NCI-H1694 treated with DMSO at 0.1 percent for 48 hours (cell line): ENCODE measurements at regions not wholly inside any gene's neighbourhood (a gene's known extent, or its start where the extent isn't known, plus 50 kb on each side); places are given as distances from the start of the nearest gene placed in this dataset.

ENCODE experiments used
- DNase-seq: peaks from one replicate; lab custom pipeline; 2025; lab: John Stamatoyannopoulos, UW

- no peak for DNase-seq
Observed at GRCh38 chr7:25885057-25885576, 266.9 kb upstream of the NFE2L3 start.

GRCh38 chr7:25886387-25887240 lies 265.4 kb upstream of the NFE2L3 start:
- peak; percentile 64 for DNase-seq

GRCh38 chr7:25887266-25887665 lies 264.7 kb upstream of the NFE2L3 start:
- no peak for DNase-seq

GRCh38 chr7:25887795-25888559 lies 264.0 kb upstream of the NFE2L3 start:
- no peak for DNase-seq

- DNase-seq, result no peak
Observed at GRCh38 chr7:25889765-25890164, 262.2 kb upstream of the NFE2L3 start.

GRCh38 chr7:25891591-25891990 lies 260.4 kb upstream of the NFE2L3 start:
- no peak for DNase-seq

GRCh38 chr7:25893436-25893835 lies 258.6 kb upstream of the NFE2L3 start:
- DNase-seq, result peak; percentile 42

- DNase-seq, result peak; percentile 4
Observed at GRCh38 chr7:25894002-25894901, 257.7 kb upstream of the NFE2L3 start.

- DNase-seq, result no peak
Observed at GRCh38 chr7:25894902-25895791, 256.9 kb upstream of the NFE2L3 start.

GRCh38 chr7:25895792-25896171 lies 256.2 kb upstream of the NFE2L3 start:
- DNase-seq, result no peak

- no peak for DNase-seq
Observed at GRCh38 chr7:25897261-25897782, 254.7 kb upstream of the NFE2L3 start.

- no peak for DNase-seq
Observed at GRCh38 chr7:25900245-25900644, 251.8 kb upstream of the NFE2L3 start.

- no peak for DNase-seq
Observed at GRCh38 chr7:25900877-25901276, 251.1 kb upstream of the NFE2L3 start.

- no peak for DNase-seq
Observed at GRCh38 chr7:25901658-25902057, 250.3 kb upstream of the NFE2L3 start.

- DNase-seq, result no peak
Observed at GRCh38 chr7:25906003-25906402, 246.0 kb upstream of the NFE2L3 start.

GRCh38 chr7:25906760-25907159 lies 245.2 kb upstream of the NFE2L3 start:
- DNase-seq, result no peak

GRCh38 chr7:25907214-25907613 lies 244.8 kb upstream of the NFE2L3 start:
- DNase-seq, result no peak

GRCh38 chr7:25907731-25908130 lies 244.3 kb upstream of the NFE2L3 start:
- DNase-seq, result no peak

GRCh38 chr7:25908154-25908949 lies 243.6 kb upstream of the NFE2L3 start:
- DNase-seq, result no peak
